ENCODE measurements at regions not wholly inside any gene's neighbourhood (a gene's known extent, or its start where the extent isn't known, plus 50 kb on each side); places are given as distances from the start of the nearest gene placed in this dataset.
"Not testable (repeated sequence)": the region's sequence is repeated elsewhere in the genome, so short reads cannot be mapped to it uniquely, and the experiment has no call there.

GRCh38 chr15:19964480-19964879 is 577.1 kb downstream of the GOLGA6L6 start:
- TF ChIP-seq CTCF (IDR thresholded peaks at IDR 0.05; ENCODE audit: insufficient read depth, low read depth, low read length); EZH2 (IDR thresholded peaks at IDR 0.05; ENCODE audit: insufficient read depth, low read length): not testable (repeated sequence)
